ENCODE measurements at regions not wholly inside any gene's neighbourhood (a gene's known extent, or its start where the extent isn't known, plus 50 kb on each side); places are given as distances from the start of the nearest gene placed in this dataset.

DNA sequence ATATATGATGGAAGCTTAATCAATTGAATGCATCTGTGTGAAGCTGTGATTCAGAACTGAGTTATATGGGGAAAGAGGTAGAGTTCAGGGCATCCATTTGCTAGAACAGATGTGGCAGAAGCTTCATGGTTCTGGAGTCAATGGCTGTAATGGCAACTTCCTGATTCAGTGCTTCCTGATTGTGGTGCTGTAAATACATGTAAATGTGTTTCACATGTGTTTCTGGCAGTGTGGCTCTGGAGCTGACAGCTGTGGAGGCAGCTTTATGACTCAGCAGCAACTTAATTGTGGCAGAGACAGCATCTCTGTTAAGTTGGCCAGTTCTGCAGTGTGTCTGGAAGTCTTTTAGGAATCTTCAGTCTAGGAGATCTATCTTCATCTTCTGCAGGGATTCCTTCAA, 226.6 kb upstream of the ZRANB2 start:
- no peaks in the 10 kb centered on the region for H3K27me3 ChIP-seq (ENCODE audit: insufficient read depth, low read length)
- H3K27ac Mint-ChIP-seq: no peak overlapping the region
- POLR2A ChIA-PET (ENCODE audit: partially characterized antibody): no interaction called here
- no peaks in the 10 kb centered on the region for H3K4me1 ChIP-seq (ENCODE audit: insufficient read depth, low read length)
- H3K36me3 ChIP-seq (ENCODE audit: insufficient read depth, low read length): no peaks in the 10 kb centered on the region
- H3K4me1 Mint-ChIP-seq: no peaks in the 10 kb centered on the region
- intact Hi-C loops (cut with micrococcal nuclease): no loop called here
- no peak overlapping the region for H3K4me3 ChIP-seq (ENCODE audit: low read length in 2 of 2)
- no peaks in the 10 kb centered on the region for H3K9me3 ChIP-seq (ENCODE audit: control insufficient read depth in 1 of 2, low read length in 2 of 2)
- no peak overlapping the region for H3K4me3 Mint-ChIP-seq
- H3K27me3 Mint-ChIP-seq: no peaks in the 10 kb centered on the region
- CTCF ChIA-PET (ENCODE audit: partially characterized antibody): no interaction called here
- H3K36me3 Mint-ChIP-seq: no peaks in the 10 kb centered on the region
- DNase-seq: no peak
- H3K27ac ChIP-seq (ENCODE audit: low read depth, low read length): no peak overlapping the region
- H3K9me3 Mint-ChIP-seq: peaks cover 0 to 10% (median under 1%) of the 10 kb centered on the region in 8 donors

DNA sequence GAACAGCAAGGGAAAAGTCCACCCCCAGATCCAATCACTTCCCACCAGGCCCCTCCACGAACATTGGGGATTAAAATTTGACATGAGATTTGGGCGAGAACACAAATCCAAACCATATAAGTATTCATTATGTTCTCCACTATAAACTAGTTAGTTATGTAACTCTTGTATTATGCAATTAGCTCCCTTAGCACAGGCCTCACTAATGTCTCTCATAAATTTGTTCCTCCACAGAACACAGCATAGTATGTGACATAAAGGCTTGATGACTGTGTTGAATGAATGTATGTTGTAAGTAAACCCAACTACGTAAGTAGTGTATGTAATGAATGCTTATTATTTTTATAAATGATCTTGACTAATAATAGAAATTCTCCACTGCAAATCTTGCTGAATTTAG, 223.3 kb upstream of the ZRANB2 start:
- H3K27ac ChIP-seq (ENCODE audit: low read depth, low read length): no peak overlapping the region
- POLR2A ChIA-PET (ENCODE audit: partially characterized antibody): no interaction called here
- intact Hi-C loops (cut with micrococcal nuclease): no loop called here
- peaks cover 0 to 9% (median 3%) of the 10 kb centered on the region in 8 donors for H3K9me3 Mint-ChIP-seq
- no peaks in the 10 kb centered on the region for H3K36me3 ChIP-seq (ENCODE audit: insufficient read depth, low read length)
- no peaks in the 10 kb centered on the region for H3K4me1 Mint-ChIP-seq
- H3K27me3 ChIP-seq (ENCODE audit: insufficient read depth, low read length): no peaks in the 10 kb centered on the region
- H3K9me3 ChIP-seq (ENCODE audit: control insufficient read depth in 1 of 2, low read length in 2 of 2): no peaks in the 10 kb centered on the region
- no peak overlapping the region for H3K4me3 ChIP-seq (ENCODE audit: low read length in 2 of 2)
- H3K27me3 Mint-ChIP-seq: no peaks in the 10 kb centered on the region
- H3K36me3 Mint-ChIP-seq: no peaks in the 10 kb centered on the region
- no peak overlapping the region for H3K4me3 Mint-ChIP-seq
- CTCF ChIA-PET (ENCODE audit: partially characterized antibody): no interaction called here
- no peak for DNase-seq
- no peak overlapping the region for H3K27ac Mint-ChIP-seq
- no peaks in the 10 kb centered on the region for H3K4me1 ChIP-seq (ENCODE audit: insufficient read depth, low read length)

DNA sequence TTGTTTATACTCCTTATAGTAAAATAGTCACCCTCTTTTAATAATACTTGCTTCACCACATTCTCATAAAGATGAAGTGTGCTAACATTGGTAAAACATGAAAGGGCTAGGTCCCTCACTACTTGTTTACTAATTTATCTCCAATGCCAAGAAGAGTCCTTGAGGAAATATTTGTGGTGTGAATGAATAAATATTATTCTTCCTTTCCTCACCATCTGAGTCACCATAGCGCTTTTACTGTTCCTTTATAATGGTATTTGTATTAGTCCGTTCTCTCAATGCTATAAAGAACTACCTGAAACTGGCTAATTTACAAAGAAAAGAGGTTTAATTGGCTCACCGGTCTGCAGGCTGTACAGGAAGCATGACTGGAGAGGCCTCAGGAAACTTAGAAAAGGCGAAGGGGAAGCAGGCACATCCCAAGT, 222.8 kb upstream of the ZRANB2 start:
- H3K9me3 ChIP-seq (ENCODE audit: control insufficient read depth in 1 of 2, low read length in 2 of 2): no peaks in the 10 kb centered on the region
- H3K4me1 ChIP-seq (ENCODE audit: insufficient read depth, low read length): no peaks in the 10 kb centered on the region
- Mint-ChIP-seq H3K4me3 (no peak overlapping the region), H3K4me1 (no peaks in the 10 kb centered on the region), H3K27ac (no peak overlapping the region), H3K36me3 (no peaks in the 10 kb centered on the region), H3K27me3 (no peaks in the 10 kb centered on the region), H3K9me3 (peaks cover 0 to 9% (median 3%) of the 10 kb centered on the region in 8 donors)
- H3K4me3 ChIP-seq (ENCODE audit: low read length in 2 of 2): no peak overlapping the region
- H3K27me3 ChIP-seq (ENCODE audit: insufficient read depth, low read length): no peaks in the 10 kb centered on the region
- no peak overlapping the region for H3K27ac ChIP-seq (ENCODE audit: low read depth, low read length)
- intact Hi-C loops (cut with micrococcal nuclease): no loop called here
- no peak for DNase-seq
- ChIA-PET CTCF (ENCODE audit: partially characterized antibody) (no interaction called here), POLR2A (ENCODE audit: partially characterized antibody) (no interaction called here)
- H3K36me3 ChIP-seq (ENCODE audit: insufficient read depth, low read length): no peaks in the 10 kb centered on the region

DNA sequence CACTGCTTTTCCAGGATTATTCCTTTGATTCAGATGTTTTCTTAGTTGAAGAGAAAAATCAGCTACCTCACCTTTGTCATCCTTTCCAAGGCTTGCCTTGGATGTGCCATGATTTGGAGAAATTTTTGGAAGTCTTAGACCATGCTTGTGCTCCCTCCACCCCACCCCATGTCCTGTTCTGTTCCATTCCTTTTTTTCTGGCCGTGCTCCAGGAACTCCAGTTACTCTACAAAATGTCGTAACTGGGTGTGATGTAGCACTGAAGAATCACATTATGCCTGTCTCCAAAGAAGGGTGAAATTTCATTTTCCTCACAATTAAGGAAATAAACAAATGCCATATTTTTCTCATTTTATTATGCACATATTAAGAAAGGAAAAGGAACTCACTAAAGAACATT, 217.8 kb upstream of the ZRANB2 start:
- Mint-ChIP-seq H3K27ac (no peak overlapping the region), H3K36me3 (no peaks in the 10 kb centered on the region), H3K4me1 (no peaks in the 10 kb centered on the region), H3K27me3 (no peaks in the 10 kb centered on the region), H3K9me3 (peaks cover 0 to 9% (median 3%) of the 10 kb centered on the region in 8 donors), H3K4me3 (no peak overlapping the region)
- H3K36me3 ChIP-seq (ENCODE audit: insufficient read depth, low read length): no peaks in the 10 kb centered on the region
- ChIA-PET POLR2A (ENCODE audit: partially characterized antibody) (no interaction called here), CTCF (ENCODE audit: partially characterized antibody) (no interaction called here)
- H3K4me1 ChIP-seq (ENCODE audit: insufficient read depth, low read length): no peaks in the 10 kb centered on the region
- DNase-seq: no peak
- intact Hi-C loops (cut with micrococcal nuclease): no loop called here
- H3K4me3 ChIP-seq (ENCODE audit: low read length in 2 of 2): no peak overlapping the region
- no peak overlapping the region for H3K27ac ChIP-seq (ENCODE audit: low read depth, low read length)
- peaks cover 0 to 6% of the 10 kb centered on the region in 2 donors for H3K9me3 ChIP-seq (ENCODE audit: control insufficient read depth in 1 of 2, low read length in 2 of 2)
- no peaks in the 10 kb centered on the region for H3K27me3 ChIP-seq (ENCODE audit: insufficient read depth, low read length)

DNA sequence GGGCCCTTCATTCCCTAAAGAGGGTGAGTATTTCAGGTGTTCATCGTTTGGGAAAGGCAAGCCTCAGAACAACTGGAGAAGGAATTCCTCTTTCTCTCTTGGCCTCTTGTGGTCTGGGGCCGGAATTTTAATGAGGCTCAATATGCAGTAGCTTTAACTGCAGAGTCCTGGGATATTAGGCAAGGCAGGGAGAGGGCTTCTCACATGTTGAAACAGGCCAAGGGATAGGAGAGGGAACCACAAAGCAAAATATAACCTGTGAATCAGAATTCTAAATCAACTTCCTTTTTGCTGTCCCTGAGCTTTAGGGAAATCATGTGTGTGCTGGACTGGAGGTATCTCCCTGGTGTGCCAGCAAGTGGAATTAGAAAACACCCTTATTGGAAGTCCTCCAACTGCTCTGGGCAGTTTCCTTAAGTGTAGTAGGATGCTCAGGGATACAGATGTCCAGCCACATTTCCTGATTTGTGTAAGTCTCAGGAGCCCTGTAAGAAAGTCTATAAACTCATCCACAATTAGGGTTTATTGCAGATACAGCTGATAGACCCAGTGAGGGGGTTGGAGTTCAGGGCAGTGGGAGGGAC, 215.8 kb upstream of the ZRANB2 start:
- Histone ChIP-seq H3K36me3 (ENCODE audit: insufficient read depth, low read length) (no peaks in the 10 kb centered on the region), H3K27ac (ENCODE audit: low read depth, low read length) (no peak overlapping the region), H3K4me3 (ENCODE audit: low read length in 2 of 2) (no peak overlapping the region), H3K4me1 (ENCODE audit: insufficient read depth, low read length) (no peaks in the 10 kb centered on the region), H3K27me3 (ENCODE audit: insufficient read depth, low read length) (no peaks in the 10 kb centered on the region), H3K9me3 (ENCODE audit: control insufficient read depth in 1 of 2, low read length in 2 of 2) (peaks cover 0 to 6% of the 10 kb centered on the region in 2 donors)
- intact Hi-C loops (cut with micrococcal nuclease): no loop called here
- no peak overlapping the region for H3K27ac Mint-ChIP-seq
- no peaks in the 10 kb centered on the region for H3K36me3 Mint-ChIP-seq
- no peak for DNase-seq
- POLR2A ChIA-PET (ENCODE audit: partially characterized antibody): no interaction called here
- no peak overlapping the region for H3K4me3 Mint-ChIP-seq
- no peaks in the 10 kb centered on the region for H3K27me3 Mint-ChIP-seq
- no peaks in the 10 kb centered on the region for H3K4me1 Mint-ChIP-seq
- CTCF ChIA-PET (ENCODE audit: partially characterized antibody): no interaction called here
- H3K9me3 Mint-ChIP-seq: peaks cover 0 to 17% (median 8%) of the 10 kb centered on the region in 8 donors

DNA sequence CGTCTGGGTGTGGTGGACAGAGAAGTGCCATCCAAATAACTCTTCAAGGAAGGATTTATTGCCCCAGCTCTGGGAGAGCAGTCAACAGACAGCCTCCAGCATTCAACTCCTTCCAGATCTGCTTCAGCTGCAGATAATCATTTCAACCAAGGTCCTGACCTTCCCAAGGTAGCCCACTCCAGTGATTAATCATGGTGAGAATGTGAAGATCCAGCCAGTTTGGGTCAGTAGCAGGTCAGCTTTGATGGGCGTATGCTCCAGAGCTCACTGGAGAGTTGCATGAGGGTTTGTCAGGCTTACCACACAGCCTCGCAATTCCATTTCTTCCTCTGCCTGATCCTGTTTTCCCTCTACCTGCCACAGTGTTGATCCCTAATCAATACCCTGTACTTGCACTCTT, 214.5 kb upstream of the ZRANB2 start:
- Histone ChIP-seq H3K4me1 (ENCODE audit: insufficient read depth, low read length) (no peaks in the 10 kb centered on the region), H3K36me3 (ENCODE audit: insufficient read depth, low read length) (no peaks in the 10 kb centered on the region), H3K27ac (ENCODE audit: low read depth, low read length) (no peak overlapping the region), H3K9me3 (ENCODE audit: control insufficient read depth in 1 of 2, low read length in 2 of 2) (peaks cover 0 to 6% of the 10 kb centered on the region in 2 donors), H3K4me3 (ENCODE audit: low read length in 2 of 2) (no peak overlapping the region), H3K27me3 (ENCODE audit: insufficient read depth, low read length) (no peaks in the 10 kb centered on the region)
- intact Hi-C loops (cut with micrococcal nuclease): no loop called here
- ChIA-PET POLR2A (ENCODE audit: partially characterized antibody) (no interaction called here), CTCF (ENCODE audit: partially characterized antibody) (no interaction called here)
- Mint-ChIP-seq H3K36me3 (no peaks in the 10 kb centered on the region), H3K27ac (no peak overlapping the region), H3K4me1 (no peaks in the 10 kb centered on the region), H3K27me3 (no peaks in the 10 kb centered on the region), H3K4me3 (no peak overlapping the region), H3K9me3 (peaks cover under 1 to 21% (median 11%) of the 10 kb centered on the region in 8 donors)
- no peak for DNase-seq

DNA sequence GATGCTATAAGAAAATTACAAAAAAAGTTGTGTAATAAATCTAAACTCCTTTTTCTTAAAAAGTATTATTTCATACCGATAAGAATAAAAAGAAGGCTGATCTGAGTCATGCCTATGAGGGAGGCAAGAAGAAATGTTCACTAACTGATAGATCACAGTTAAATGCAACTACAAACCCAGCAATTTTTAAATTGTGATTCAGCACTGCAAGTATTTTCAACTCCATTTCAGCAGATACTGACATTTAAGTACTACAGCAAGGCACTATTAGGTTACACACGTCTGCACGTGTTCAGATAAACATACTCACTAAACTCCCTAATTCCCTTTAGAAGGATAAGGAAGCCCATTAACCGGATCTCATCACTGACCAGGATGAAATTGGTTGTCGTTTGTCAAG, 213.3 kb upstream of the ZRANB2 start:
- no peaks in the 10 kb centered on the region for H3K27me3 Mint-ChIP-seq
- Histone ChIP-seq H3K36me3 (ENCODE audit: insufficient read depth, low read length) (no peaks in the 10 kb centered on the region), H3K27ac (ENCODE audit: low read depth, low read length) (no peak overlapping the region), H3K27me3 (ENCODE audit: insufficient read depth, low read length) (no peaks in the 10 kb centered on the region), H3K9me3 (ENCODE audit: control insufficient read depth in 1 of 2, low read length in 2 of 2) (peaks cover 0 to 6% of the 10 kb centered on the region in 2 donors), H3K4me1 (ENCODE audit: insufficient read depth, low read length) (no peaks in the 10 kb centered on the region), H3K4me3 (ENCODE audit: low read length in 2 of 2) (no peak overlapping the region)
- DNase-seq: no peak
- H3K36me3 Mint-ChIP-seq: no peaks in the 10 kb centered on the region
- H3K4me1 Mint-ChIP-seq: no peaks in the 10 kb centered on the region
- intact Hi-C loops (cut with micrococcal nuclease): no loop called here
- no peak overlapping the region for H3K27ac Mint-ChIP-seq
- ChIA-PET POLR2A (ENCODE audit: partially characterized antibody) (no interaction called here), CTCF (ENCODE audit: partially characterized antibody) (no interaction called here)
- H3K4me3 Mint-ChIP-seq: no peak overlapping the region
- peaks cover 3 to 30% (median 16%) of the 10 kb centered on the region in 8 donors for H3K9me3 Mint-ChIP-seq

DNA sequence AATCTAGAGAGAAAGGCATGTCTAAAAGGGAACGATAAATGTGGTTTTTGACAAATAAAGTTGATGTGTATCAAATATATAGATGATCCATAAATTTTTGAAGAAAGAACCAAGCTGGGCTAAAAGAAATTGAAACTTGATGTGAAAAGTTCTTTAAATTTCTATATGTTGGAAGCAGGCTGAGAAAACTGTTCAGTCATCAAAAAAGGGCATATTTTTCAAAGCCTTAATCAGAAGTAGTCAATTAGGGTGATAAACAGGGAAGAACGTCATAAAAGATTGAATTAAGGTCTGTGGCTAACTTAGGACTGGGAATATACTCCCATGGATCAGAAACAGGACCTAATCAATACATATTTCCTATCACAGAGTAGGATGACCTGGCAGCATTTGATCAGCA, 211.4 kb upstream of the ZRANB2 start:
- Mint-ChIP-seq H3K9me3 (peaks cover 3 to 42% (median 16%) of the 10 kb centered on the region in 8 donors), H3K27ac (no peak overlapping the region), H3K4me3 (no peak overlapping the region), H3K27me3 (no peaks in the 10 kb centered on the region), H3K36me3 (no peaks in the 10 kb centered on the region), H3K4me1 (no peaks in the 10 kb centered on the region)
- Histone ChIP-seq H3K27ac (ENCODE audit: low read depth, low read length) (no peak overlapping the region), H3K4me1 (ENCODE audit: insufficient read depth, low read length) (no peaks in the 10 kb centered on the region), H3K36me3 (ENCODE audit: insufficient read depth, low read length) (no peaks in the 10 kb centered on the region), H3K9me3 (ENCODE audit: control insufficient read depth in 1 of 2, low read length in 2 of 2) (peaks cover 0 to 6% of the 10 kb centered on the region in 2 donors), H3K4me3 (ENCODE audit: low read length in 2 of 2) (no peak overlapping the region), H3K27me3 (ENCODE audit: insufficient read depth, low read length) (no peaks in the 10 kb centered on the region)
- DNase-seq: no peak
- intact Hi-C loops (cut with micrococcal nuclease): no loop called here
- ChIA-PET POLR2A (ENCODE audit: partially characterized antibody) (no interaction called here), CTCF (ENCODE audit: partially characterized antibody) (no interaction called here)
